GM18505 (cell line): ENCODE measurements at regions not wholly inside any gene's neighbourhood (a gene's known extent, or its start where the extent isn't known, plus 50 kb on each side); places are given as distances from the start of the nearest gene placed in this dataset.

Experiments
- ATAC-seq: cut with Tn5 transposase; IDR thresholded peaks from one replicate; pipeline ENCODE4 v1.9.1; 2021; ENCODE audit not compliant: unreplicated experiment
- POLR2A ChIP-seq: IDR thresholded peaks from 4 replicates; pipeline ENCODE4 v1.6.1; 2011; ENCODE audit warnings: borderline replicate concordance; ENCODE audit not compliant: insufficient read depth, insufficient read length; ENCODE audit errors: extremely low read depth

DNA sequence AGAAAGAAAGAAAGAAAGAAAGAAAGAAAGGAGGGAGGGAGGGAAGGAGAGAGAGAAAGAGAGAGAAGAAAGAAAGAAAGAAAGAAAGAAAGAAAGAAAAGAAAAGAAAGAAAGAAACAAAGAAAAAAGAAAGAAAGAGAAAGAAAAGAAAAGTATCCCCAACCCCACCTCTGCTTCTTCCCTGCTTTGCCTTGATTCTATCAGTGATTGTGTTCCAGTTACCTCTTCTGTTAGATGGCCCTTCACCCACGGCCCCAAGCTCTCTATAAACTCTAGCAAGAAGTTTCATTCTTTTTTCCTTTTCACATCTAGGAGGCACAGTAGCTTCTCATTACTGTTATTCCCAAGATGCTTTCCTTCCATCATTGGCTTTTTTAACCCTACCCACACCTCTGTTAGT is 1097.5 kb upstream of the ZEB2 start:
- TF ChIP-seq POLR2A: no peak
- no peak for ATAC-seq

DNA sequence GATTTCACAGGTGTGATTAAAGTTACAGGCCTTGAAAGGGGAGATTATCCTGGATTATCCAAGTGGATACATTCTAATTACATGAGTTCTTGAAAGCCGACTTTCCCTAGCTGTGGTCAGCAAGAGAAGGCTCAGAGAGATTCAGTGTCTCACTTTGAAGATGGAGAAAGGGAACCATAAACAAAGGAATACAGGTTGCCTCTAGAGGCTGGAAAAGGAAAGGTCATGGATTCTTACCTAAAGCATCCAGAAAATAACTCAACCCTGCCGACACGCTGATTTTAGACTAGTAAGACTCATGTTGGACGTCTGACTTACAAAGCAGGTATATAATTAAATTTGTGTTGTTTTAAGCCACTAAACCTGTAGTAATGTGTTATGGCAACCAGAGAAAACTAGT is 1095.7 kb upstream of the ZEB2 start:
- no peak for ATAC-seq
- TF ChIP-seq POLR2A: no peak

DNA sequence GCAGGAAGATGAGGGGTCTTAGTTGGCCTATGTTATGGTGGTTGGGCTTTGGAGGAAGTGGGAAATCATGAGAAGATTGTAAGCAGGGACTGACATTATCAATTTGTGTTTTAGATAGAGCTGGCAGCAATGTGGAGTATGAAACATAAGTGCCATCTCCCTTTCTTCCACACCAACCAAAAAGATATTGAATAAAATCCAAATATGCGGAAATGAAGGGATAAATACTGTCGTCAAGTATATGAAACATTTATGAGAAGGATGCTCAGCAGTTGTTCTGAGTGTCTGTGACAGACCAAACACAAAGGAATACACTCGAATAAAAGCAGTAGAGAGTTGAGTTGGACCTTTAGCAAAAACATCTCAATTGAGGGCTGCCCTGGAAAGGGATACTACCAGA is 1090.0 kb upstream of the ZEB2 start:
- TF ChIP-seq POLR2A: no peak
- no peak for ATAC-seq

DNA sequence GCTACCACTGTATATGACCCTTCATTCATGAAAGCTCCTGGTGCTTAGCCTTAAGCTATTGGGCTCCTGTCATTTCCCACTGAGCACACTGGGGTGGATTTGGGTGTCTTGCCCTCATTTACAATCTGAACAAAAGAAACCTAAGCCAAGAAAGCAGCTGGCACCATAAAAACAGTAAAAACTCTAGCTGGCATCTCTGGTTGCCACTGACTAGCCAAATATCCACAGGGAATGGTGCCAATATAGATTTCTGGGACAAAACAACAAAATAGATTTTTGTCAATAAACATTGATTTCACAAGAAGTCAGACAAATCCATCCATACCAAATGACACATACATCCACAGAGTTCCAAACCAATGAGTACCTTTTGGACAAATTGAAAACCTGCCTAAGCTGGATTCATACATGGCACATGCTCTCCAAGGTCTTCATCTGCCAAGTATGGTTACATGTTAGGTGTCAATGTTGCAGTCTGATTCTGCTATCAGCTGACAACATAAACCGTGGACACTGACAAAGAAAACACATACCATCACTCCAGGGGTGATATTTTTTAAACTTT is 1081.5 kb upstream of the ZEB2 start:
- no peak for TF ChIP-seq POLR2A
- no peak for ATAC-seq

DNA sequence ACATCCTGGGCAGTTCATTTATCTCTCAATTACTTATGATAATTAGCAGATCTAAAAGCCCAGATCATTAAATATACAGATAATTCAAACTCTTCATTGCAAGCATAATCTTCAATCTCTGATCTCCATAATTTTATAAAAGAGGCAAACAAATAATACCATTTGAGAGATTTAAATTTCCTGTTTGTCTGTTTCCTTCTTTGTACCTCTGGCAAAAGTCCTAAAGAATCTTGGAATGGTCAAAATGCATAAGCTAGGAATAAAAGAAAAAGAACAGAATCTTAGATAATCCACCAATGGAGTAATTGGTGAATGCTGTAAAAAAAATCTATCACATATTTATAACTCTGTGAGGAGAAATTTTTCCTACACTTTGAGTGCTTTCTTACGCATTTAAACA is 1080.9 kb upstream of the ZEB2 start:
- TF ChIP-seq POLR2A: no peak
- ATAC-seq: no peak

DNA sequence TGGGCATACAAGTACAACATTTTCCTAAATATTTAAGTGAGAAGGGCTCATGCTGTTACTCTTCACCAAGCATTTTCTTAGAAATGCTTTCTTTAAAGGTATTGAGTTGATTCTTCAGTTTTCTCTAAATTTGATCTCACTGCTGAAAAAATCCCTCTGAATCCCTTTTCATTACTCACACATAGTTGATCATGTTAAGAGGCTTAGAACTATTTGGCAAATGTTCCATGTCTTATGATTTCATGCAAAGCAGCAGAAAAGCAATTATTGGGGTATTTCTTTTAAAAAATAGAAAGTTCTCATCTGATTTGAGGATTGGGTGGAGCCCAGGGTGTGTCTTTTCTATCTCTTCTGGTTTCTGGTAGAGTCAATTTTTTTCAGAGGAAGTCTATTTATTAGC is 1079.8 kb upstream of the ZEB2 start:
- no peak for TF ChIP-seq POLR2A
- no peak for ATAC-seq

DNA sequence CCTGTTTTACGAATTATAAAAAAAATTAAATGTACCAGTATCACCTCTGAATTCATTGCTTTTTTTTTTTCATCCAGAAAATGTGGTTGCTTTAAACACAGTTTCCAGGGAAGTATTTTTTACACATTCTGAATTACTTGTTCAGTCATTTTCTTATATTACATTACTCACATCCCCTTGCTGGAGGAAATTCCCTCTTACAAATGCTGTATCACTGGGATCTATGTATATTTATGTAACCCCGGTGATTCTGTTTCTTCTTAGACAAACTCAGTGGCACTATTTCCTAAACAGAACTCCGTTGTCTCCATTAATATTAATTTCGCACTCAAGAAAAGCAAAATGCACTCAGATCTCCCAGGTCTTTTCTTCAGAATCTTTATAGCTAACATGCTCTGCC is 1078.5 kb upstream of the ZEB2 start:
- ATAC-seq: no peak
- TF ChIP-seq POLR2A: no peak

DNA sequence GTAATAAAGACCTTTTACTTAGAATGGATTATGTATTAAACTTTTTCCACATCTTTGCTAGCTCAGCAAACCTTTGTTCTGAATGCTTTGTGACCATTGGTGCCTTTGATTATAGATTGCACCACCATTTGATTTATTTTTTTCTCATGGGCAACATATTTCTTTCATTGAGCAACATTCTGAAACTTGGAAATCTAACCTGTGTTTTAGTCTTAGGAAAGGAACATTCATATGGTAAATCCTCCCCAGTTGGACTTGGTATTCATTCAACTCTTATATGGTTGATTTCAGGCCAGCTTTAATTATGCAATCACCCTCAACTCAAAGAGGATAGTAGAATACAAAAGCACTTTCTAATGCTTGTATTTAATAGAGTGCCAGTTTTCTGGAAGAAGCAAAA is 1077.9 kb upstream of the ZEB2 start:
- no peak for TF ChIP-seq POLR2A
- ATAC-seq: no peak

DNA sequence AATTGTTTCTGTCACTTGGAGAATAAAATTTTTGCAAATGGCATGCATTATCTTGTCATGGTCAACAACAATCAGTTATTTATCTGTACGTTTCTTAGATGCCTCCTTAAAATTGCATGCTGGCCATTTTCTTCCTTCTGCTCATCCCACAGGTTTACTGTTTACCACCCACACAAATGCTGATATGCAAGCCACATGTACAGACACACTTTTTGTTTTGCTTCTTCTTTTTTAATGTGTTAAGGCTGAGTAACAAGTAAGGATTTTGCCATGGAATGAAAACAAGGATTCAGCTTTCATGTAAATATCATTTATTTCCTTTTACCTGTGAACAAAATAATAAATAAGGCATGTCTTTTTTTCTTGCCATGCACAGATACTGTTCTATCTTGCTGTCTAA is 1077.1 kb upstream of the ZEB2 start:
- no peak for ATAC-seq
- TF ChIP-seq POLR2A: no peak

DNA sequence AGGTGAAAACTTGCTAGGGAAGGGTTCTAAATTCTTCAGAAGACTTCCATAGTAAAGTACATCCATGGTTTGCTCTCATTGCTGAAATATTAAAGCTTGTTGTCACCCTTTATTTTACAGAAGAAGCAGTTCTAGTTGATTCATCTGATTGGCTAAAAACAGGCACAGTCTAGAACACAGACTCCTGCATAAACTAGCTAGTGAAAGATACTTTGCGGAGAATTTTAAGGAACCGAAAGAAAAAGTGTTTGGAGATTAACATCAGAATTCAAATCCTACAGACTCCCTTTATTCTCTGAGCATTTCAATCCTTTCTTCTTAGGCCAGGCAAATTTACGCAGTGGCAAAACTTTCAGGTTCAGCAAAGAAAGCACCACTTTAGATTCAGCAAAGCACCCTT is 1076.5 kb upstream of the ZEB2 start:
- TF ChIP-seq POLR2A: no peak
- ATAC-seq: no peak

DNA sequence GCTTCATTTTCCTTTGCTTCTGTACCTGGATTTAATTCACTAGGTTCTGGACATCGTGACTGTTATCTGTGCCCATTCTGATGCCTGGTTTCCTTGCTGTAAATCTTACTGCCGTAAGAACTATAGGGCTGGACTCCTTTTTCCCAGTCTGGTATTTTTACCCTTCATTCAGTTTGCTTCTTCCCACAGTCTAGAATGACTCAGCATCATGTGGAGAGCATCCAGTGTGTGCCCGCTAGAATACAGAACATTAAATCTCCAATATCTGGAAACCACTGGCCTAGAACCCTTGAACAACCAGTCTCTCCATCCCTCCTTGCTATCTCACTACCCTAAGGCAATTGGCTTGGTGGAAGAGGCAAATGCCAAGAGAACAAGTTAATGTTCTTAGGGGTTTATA is 1075.4 kb upstream of the ZEB2 start:
- TF ChIP-seq POLR2A: no peak
- no peak for ATAC-seq

DNA sequence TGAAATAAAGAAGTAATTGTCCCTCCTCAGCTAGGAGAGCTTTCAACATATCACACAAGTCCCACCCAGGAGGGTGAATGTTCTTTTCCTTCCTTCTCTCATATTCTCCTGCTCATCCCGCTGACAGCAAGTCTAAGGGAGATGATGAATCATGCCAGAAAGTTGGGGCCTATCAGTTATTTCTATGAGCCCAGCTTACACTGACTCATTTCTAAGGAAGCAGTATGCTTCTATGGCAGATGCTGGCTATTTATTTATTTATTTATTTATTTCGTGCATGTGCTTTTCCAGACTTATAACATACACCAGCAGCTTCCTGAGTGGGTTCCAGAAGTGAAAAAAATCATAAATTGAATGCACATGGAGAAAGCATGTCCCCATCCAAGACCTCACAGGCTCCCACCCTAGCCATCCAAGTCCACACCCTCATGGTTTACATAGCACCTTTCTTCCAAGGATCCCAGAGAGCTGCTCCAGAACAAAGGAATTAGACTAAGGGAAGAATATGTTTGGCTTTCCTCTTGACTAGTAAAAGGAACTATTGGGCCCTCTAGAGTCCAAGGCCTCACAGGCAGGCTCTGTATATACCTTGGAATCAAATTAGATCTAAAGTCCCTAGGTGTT is 1074.2 kb upstream of the ZEB2 start:
- no peak for ATAC-seq
- no peak for TF ChIP-seq POLR2A

DNA sequence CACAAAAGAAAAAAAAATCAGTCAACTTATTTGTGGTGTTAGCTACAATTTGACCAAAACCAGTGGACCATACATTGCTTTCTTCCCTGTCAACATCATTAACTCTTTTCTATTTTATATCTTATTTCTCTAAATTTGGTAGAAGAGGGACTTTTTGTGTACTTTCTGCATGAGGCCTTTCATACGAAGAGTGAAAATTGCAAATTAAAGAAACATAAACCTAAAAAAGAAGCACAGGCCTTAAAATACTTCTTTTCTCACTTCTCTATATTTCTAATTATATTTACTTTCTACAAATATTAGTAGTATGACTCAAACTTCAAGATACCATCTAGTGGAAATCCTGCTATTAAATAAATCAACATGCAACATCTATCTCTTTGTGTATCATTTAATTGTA is 1073.4 kb upstream of the ZEB2 start:
- TF ChIP-seq POLR2A: no peak
- peak; percentile 53 for ATAC-seq

DNA sequence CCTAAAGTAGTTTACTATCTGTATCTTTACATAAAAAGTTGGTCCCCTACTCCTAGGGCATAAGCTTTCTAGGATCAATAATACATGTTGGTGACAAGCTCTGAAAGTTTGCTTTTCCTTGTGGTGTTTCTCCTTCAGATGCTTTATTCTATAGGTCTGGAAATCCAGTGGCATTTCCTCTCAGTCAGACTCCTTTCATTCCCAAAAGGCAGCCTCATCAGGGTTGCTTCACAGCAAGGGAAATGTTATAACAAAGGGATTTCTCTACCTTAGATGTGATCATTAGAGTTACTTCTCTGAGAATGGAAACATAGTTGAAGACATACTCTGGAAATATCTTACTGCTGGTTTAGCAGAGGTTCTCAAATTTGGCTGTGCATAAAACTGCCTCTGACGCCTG is 1072.4 kb upstream of the ZEB2 start:
- ATAC-seq: no peak

DNA sequence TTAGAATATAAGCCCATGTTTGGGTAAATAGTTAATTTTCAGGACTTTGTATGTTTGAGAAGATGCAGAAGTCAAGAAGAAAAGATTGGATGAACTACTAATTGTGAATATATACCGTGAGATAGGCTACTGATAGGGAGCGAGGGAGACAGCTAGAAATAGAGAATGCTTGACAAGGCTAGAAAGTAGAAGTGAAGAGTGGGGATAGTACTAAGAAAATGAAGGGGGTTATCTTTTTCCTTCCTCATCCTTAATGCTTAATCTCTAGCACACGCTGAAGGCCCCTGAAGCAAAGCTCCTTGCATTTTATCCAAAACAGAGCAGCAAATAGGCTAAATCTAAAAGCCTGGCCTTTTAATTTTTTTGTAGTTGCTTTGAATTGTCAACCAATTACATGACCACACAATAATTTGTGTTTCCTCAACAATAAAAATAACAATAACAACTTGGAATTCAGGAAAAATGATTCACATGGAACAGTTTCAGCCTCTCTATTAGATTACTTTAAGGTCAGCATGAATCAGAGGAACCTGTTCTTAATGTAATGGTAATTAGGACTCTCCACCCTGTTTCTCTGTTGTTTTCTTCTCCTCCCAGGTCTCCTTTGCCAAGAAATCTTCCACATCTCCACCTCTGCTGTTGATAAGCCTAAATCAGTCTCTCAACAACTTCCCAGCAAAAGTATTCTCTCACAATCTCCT is 1071.3 kb upstream of the ZEB2 start:
- no peak for TF ChIP-seq POLR2A
- ATAC-seq: no peak

More for the DNA sequence above, 1072.4 kb upstream of the ZEB2 start:
- TF ChIP-seq POLR2A: no peak

DNA sequence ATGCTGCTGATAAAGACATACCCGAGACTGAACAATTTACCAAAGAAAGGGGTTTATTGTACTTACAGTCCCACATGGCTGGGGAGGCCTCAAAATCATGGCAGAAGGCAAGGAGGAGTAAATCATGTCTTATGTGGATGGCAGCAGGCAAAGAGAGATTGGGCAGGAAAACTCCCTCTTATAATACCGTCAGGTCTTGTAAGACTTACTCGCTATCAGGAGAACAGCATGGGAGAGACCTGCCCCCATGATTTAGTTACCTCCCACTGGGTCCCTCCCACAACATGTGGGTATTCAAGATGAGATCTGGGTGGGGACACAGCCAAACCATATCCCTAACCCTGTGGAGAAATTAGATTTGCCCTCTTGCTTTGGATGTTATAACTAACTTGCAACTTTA is 1068.0 kb upstream of the ZEB2 start:
- no peak for ATAC-seq
- no peak for TF ChIP-seq POLR2A
